GM23338 (cell line): ENCODE measurements at regions not wholly inside any gene's neighbourhood (a gene's known extent, or its start where the extent isn't known, plus 50 kb on each side); places are given as distances from the start of the nearest gene placed in this dataset.

Experiments
- CREB1 ChIP-seq: fragments of 250-450 bp; sonication (Bioruptor Pico); IDR thresholded peaks from 2 replicates; pipeline ENCODE4 v1.5.0; 2020; ENCODE audit warnings: low read depth, mild to moderate bottlenecking, moderate library complexity
- POLR2AphosphoS5 ChIP-seq: IDR thresholded peaks from 2 replicates; pipeline ENCODE4 v1.6.1; 2016; ENCODE audit warnings: antibody characterized with exemption, low read depth
- TF ChIP-seq, protein P1 (sequence below), 2 experiments: fragments of 200-600 bp in 1 of 2; sonication (generic) in 1 of 2; conservative IDR thresholded peaks; 2 replicates each; pipeline versions ENCODE4 v1.5.1 to v1.6.1; 2016 to 2017; ENCODE audit warnings: antibody characterized with exemption in 2 of 2, low read depth in 2 of 2, mild to moderate bottlenecking in 2 of 2, moderate library complexity in 1 of 2
- TF ChIP-seq, protein P2 (sequence below): IDR thresholded peaks from one replicate; pipeline ENCODE4 v1.6.1; 2018; ENCODE audit warnings: antibody characterized with exemption; ENCODE audit not compliant: unreplicated experiment

DNA sequence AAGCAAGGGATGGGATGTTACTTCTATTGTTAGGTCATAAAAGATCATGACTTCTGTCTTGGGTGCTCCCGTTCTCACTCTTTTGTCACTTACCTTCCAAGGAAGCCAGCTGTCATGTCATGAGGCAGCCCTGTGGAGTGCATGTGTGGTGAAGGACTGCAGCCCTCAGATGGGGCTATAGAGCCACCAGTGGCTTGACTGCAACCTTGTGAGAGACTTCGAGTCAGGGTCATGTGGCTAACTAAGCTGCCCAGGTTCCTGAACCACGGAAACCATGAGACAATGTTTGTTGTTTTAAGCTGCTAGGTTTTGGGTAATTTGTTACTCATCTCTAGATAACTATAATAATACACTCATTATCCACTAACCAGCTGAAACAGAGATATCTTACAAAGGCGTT lies 477.1 kb downstream of the BTBD3 start:
- TF ChIP-seq, protein P1, sequence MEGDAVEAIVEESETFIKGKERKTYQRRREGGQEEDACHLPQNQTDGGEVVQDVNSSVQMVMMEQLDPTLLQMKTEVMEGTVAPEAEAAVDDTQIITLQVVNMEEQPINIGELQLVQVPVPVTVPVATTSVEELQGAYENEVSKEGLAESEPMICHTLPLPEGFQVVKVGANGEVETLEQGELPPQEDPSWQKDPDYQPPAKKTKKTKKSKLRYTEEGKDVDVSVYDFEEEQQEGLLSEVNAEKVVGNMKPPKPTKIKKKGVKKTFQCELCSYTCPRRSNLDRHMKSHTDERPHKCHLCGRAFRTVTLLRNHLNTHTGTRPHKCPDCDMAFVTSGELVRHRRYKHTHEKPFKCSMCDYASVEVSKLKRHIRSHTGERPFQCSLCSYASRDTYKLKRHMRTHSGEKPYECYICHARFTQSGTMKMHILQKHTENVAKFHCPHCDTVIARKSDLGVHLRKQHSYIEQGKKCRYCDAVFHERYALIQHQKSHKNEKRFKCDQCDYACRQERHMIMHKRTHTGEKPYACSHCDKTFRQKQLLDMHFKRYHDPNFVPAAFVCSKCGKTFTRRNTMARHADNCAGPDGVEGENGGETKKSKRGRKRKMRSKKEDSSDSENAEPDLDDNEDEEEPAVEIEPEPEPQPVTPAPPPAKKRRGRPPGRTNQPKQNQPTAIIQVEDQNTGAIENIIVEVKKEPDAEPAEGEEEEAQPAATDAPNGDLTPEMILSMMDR (conservative IDR thresholded peaks at IDR 0.05; ENCODE audit: low read depth in 2 of 2): peak; percentile 33 to 67
- TF ChIP-seq, protein P2, sequence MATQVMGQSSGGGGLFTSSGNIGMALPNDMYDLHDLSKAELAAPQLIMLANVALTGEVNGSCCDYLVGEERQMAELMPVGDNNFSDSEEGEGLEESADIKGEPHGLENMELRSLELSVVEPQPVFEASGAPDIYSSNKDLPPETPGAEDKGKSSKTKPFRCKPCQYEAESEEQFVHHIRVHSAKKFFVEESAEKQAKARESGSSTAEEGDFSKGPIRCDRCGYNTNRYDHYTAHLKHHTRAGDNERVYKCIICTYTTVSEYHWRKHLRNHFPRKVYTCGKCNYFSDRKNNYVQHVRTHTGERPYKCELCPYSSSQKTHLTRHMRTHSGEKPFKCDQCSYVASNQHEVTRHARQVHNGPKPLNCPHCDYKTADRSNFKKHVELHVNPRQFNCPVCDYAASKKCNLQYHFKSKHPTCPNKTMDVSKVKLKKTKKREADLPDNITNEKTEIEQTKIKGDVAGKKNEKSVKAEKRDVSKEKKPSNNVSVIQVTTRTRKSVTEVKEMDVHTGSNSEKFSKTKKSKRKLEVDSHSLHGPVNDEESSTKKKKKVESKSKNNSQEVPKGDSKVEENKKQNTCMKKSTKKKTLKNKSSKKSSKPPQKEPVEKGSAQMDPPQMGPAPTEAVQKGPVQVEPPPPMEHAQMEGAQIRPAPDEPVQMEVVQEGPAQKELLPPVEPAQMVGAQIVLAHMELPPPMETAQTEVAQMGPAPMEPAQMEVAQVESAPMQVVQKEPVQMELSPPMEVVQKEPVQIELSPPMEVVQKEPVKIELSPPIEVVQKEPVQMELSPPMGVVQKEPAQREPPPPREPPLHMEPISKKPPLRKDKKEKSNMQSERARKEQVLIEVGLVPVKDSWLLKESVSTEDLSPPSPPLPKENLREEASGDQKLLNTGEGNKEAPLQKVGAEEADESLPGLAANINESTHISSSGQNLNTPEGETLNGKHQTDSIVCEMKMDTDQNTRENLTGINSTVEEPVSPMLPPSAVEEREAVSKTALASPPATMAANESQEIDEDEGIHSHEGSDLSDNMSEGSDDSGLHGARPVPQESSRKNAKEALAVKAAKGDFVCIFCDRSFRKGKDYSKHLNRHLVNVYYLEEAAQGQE: no peak
- TF ChIP-seq POLR2AphosphoS5 (no peak), CREB1 (CRISPR knock-in tag) (no peak)
